ENCODE measurements at regions not wholly inside any gene's neighbourhood (a gene's known extent, or its start where the extent isn't known, plus 50 kb on each side); places are given as distances from the start of the nearest gene placed in this dataset.

GRCh38 chr9:90038763-90039162 is 434.0 kb downstream of the GADD45G start:
- Mint-ChIP-seq H3K9me3 (peaks cover 5% of the 10 kb centered on the region), H3K4me3 (no peak overlapping the region), H3K4me1 (no peaks in the 10 kb centered on the region), H3K27me3 (ENCODE audit: low read depth) (peaks cover 15% of the 10 kb centered on the region), H3K27ac (no peak overlapping the region), H3K36me3 (no peaks in the 10 kb centered on the region)
- no peak for DNase-seq (ENCODE audit: low spot score in 2 of 2, unreplicated experiment in 2 of 2)
- no peak for TF ChIP-seq CTCF (IDR thresholded peaks at IDR 0.05; ENCODE audit: unreplicated experiment)

DNA sequence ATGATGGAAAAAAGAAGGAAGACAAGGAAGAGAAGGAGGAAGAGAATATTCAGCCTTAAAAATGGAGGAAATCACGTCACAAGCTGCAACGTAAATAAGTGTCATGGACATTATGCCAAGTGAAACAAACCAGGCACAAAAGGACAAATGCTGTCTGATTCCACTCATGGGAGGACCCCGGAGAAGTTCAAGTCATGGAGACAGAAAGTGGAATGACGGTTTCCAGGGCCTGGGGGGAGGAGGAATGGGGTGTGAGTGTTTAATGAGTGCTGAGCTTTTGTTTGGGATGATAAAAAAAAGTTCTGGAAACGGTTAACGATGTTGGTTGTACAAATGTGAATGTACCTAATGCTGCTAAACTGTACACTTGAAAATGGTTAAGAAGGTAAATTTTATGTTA is 439.5 kb downstream of the GADD45G start:
- Mint-ChIP-seq H3K27me3 (ENCODE audit: low read depth) (peaks cover 7% of the 10 kb centered on the region), H3K4me3 (no peak overlapping the region), H3K9me3 (peaks cover 10% of the 10 kb centered on the region), H3K36me3 (no peaks in the 10 kb centered on the region), H3K4me1 (peaks cover 2% of the 10 kb centered on the region), H3K27ac (no peak overlapping the region)
- TF ChIP-seq CTCF (IDR thresholded peaks at IDR 0.05; ENCODE audit: unreplicated experiment) = no peak
- DNase-seq (ENCODE audit: low spot score in 2 of 2, unreplicated experiment in 2 of 2) = no peak

DNA sequence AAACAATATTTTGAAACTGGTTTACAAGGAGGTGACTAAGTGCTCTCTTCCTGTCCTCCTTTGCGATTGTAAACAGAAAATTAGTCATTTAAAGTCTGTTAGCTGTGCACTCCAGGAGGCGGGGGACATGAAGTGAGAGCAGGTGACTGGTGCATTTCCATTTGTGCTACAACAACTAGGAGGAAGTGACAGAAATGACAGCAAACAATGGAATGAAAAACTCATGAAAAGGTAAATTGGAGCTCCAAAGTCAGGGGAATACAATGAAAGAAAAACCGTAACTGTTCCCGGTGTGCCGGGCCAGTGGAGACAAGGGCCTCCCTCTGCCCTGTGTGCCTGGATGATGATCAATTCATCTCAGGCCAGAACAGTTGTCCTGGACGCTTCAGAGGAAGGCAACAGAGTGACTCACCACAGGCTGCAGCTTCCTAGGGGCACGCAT is 439.9 kb downstream of the GADD45G start:
- Mint-ChIP-seq H3K4me3 (no peak overlapping the region), H3K27ac (no peak overlapping the region), H3K27me3 (ENCODE audit: low read depth) (peaks cover 7% of the 10 kb centered on the region), H3K4me1 (peaks cover 2% of the 10 kb centered on the region), H3K36me3 (no peaks in the 10 kb centered on the region), H3K9me3 (peaks cover 14% of the 10 kb centered on the region)
- no peak for DNase-seq (ENCODE audit: low spot score in 2 of 2, unreplicated experiment in 2 of 2)
- TF ChIP-seq CTCF (IDR thresholded peaks at IDR 0.05; ENCODE audit: unreplicated experiment) = no peak

DNA sequence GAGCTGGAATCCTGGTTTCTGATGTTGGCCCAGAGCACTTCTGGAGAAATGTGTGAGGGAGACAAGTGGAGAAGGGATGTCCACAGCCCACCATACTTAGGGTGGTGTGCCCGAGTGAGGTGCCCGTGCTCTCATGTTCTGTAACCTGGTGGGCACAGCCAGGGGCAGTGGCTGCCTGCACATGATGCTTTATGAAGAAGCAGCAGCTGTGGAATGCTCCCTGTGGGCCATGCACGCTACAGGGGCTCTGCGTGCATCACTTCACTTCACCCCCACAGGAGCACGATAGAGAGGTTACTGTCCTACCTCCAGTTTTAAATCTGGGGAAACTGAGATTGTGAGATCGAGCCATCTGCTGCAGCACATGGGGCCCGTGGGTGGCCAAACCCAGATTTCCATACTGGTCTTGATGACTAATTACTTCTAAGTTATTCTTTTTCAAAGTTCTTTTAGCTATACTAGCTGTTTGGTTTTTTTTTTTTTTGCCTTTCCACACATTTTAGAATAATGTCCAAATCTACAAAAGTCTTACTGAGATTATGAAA is 441.6 kb downstream of the GADD45G start:
- no peak for TF ChIP-seq CTCF (IDR thresholded peaks at IDR 0.05; ENCODE audit: unreplicated experiment)
- Mint-ChIP-seq H3K4me1 (peaks cover 2% of the 10 kb centered on the region), H3K27ac (no peak overlapping the region), H3K27me3 (ENCODE audit: low read depth) (peaks cover 7% of the 10 kb centered on the region), H3K4me3 (no peak overlapping the region), H3K36me3 (no peaks in the 10 kb centered on the region), H3K9me3 (peaks cover 10% of the 10 kb centered on the region)
- no peak for DNase-seq (ENCODE audit: low spot score in 2 of 2, unreplicated experiment in 2 of 2)

DNA sequence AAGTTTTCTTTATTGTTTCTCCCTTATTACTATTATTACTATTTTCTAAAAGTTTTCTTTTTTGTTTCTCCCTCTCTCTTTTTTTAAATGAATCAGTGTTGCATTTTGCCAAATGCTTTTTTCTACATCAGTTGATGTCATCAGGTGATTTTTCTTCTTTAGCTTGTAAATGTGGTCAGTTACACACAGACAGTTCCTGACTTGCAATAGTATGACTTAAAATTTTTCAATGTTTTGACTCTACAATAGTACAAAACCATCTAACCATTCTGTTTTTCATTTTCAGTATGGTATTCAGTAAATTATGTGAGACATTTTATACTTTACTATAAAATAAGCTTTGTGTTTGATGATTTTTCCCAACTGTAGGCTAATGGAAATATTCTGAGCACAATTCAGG is 443.0 kb downstream of the GADD45G start:
- Mint-ChIP-seq H3K4me3 (no peak overlapping the region), H3K27me3 (ENCODE audit: low read depth) (peaks cover 17% of the 10 kb centered on the region), H3K27ac (no peak overlapping the region), H3K9me3 (peaks cover 10% of the 10 kb centered on the region), H3K4me1 (peaks cover 2% of the 10 kb centered on the region), H3K36me3 (no peaks in the 10 kb centered on the region)
- TF ChIP-seq CTCF (IDR thresholded peaks at IDR 0.05; ENCODE audit: unreplicated experiment) = no peak
- no peak for DNase-seq (ENCODE audit: low spot score in 2 of 2, unreplicated experiment in 2 of 2)

GRCh38 chr9:90052366-90052765 is 447.6 kb downstream of the GADD45G start:
- no peak for DNase-seq (ENCODE audit: low spot score in 2 of 2, unreplicated experiment in 2 of 2)
- no peak for TF ChIP-seq CTCF (IDR thresholded peaks at IDR 0.05; ENCODE audit: unreplicated experiment)
- Mint-ChIP-seq H3K27me3 (ENCODE audit: low read depth) (peaks cover 28% of the 10 kb centered on the region), H3K4me3 (no peak overlapping the region), H3K36me3 (no peaks in the 10 kb centered on the region), H3K9me3 (peaks cover 15% of the 10 kb centered on the region), H3K4me1 (no peaks in the 10 kb centered on the region), H3K27ac (no peak overlapping the region)

Measured in mesothelial cell of epicardium (in vitro differentiated cells).